WTC11 (cell line): ENCODE measurements at regions not wholly inside any gene's neighbourhood (a gene's known extent, or its start where the extent isn't known, plus 50 kb on each side); places are given as distances from the start of the nearest gene placed in this dataset.

ENCODE experiments used
- ATAC-seq: fragments of 200-7000 bp; cut with Tn5 transposase; 2 replicates; pipeline ENCODE4 v1.10.0; 2021; ENCODE audit warnings: mild to moderate bottlenecking, moderate library complexity
- CTCF ChIA-PET: fragments of 300-600 bp; sonication (Branson Sonifier 250); formaldehyde crosslinking; loops from one replicate; lab custom pipeline; 2021; ENCODE audit warnings: antibody characterized with exemption; lab: Charles Lee
- POLR2A ChIA-PET: fragments of 350-600 bp; sonication (Branson Sonifier 250); formaldehyde crosslinking; loops from one replicate; lab custom pipeline; 2021; ENCODE audit warnings: antibody characterized with exemption; lab: Charles Lee
- DNase-seq: peaks from one replicate; pipeline ENCODE4 v3.0.0; 2021; ENCODE audit warnings: low spot score
- H3K27ac Mint-ChIP-seq: 2 replicates; pipeline ENCODE4 v1.8.0; 2021; ENCODE audit warnings: mixed read lengths
- H3K27me3 Mint-ChIP-seq: 2 replicates; pipeline ENCODE4 v1.8.0; 2021; ENCODE audit warnings: low read depth, mild to moderate bottlenecking, moderate library complexity, mixed read lengths
- H3K36me3 Mint-ChIP-seq: 2 replicates; pipeline ENCODE4 v1.8.0; 2021; ENCODE audit warnings: mixed read lengths
- H3K4me1 Mint-ChIP-seq: 2 replicates; pipeline ENCODE4 v1.8.0; 2022; ENCODE audit warnings: mixed read lengths
- H3K4me3 Mint-ChIP-seq: 2 replicates; pipeline ENCODE4 v1.8.0; 2021; ENCODE audit warnings: mild to moderate bottlenecking, moderate library complexity, mixed read lengths
- H3K9me3 Mint-ChIP-seq: 2 replicates; pipeline ENCODE4 v1.8.0; 2021; ENCODE audit warnings: mixed read lengths
- ARID4B ChIP-seq: sonication (generic); formaldehyde crosslinking; IDR thresholded peaks from 2 replicates; pipeline ENCODE4 v1.8.0; 2023; ENCODE audit warnings: missing genetic modification reagents, mild to moderate bottlenecking, borderline replicate concordance
- CREB1 ChIP-seq: sonication (generic); formaldehyde crosslinking; IDR thresholded peaks from 2 replicates; pipeline ENCODE4 v1.8.0; 2023; ENCODE audit warnings: mild to moderate bottlenecking, missing genetic modification reagents
- GABPB1 ChIP-seq: sonication (generic); formaldehyde crosslinking; IDR thresholded peaks from 2 replicates; pipeline ENCODE4 v1.8.1; 2023; ENCODE audit warnings: mild to moderate bottlenecking, missing genetic modification reagents
- JAZF1 ChIP-seq: fragments of 250-450 bp; sonication (Bioruptor Pico); IDR thresholded peaks from 2 replicates; pipeline ENCODE4 v1.9.0; 2021; ENCODE audit warnings: moderate library complexity, mild to moderate bottlenecking, inconsistent platforms
- JUN ChIP-seq: sonication (generic); formaldehyde crosslinking; IDR thresholded peaks from 2 replicates; pipeline ENCODE4 v1.8.0; 2023; ENCODE audit warnings: mild to moderate bottlenecking, missing genetic modification reagents
- MXD4 ChIP-seq: fragments of 250-450 bp; sonication (Bioruptor Pico); IDR thresholded peaks from 2 replicates; pipeline ENCODE4 v1.8.0; 2021; ENCODE audit warnings: mild to moderate bottlenecking, moderate library complexity, borderline replicate concordance
- MYBL2 ChIP-seq: sonication (generic); formaldehyde crosslinking; IDR thresholded peaks from 2 replicates; pipeline ENCODE4 v1.8.1; 2023; ENCODE audit warnings: mild to moderate bottlenecking, moderate library complexity, missing genetic modification reagents
- PRRX2 ChIP-seq: fragments of 250-450 bp; sonication (Bioruptor Pico); IDR thresholded peaks from 2 replicates; pipeline ENCODE4 v1.8.0; 2021; ENCODE audit warnings: mild to moderate bottlenecking
- RELA ChIP-seq: sonication (generic); formaldehyde crosslinking; IDR thresholded peaks from 2 replicates; pipeline ENCODE4 v1.8.1; 2022; ENCODE audit warnings: missing genetic modification reagents, mild to moderate bottlenecking, borderline replicate concordance
- RORB ChIP-seq: fragments of 250-450 bp; sonication (Bioruptor Pico); IDR thresholded peaks from 2 replicates; pipeline ENCODE4 v1.9.0; 2021; ENCODE audit warnings: mild to moderate bottlenecking
- SP1 ChIP-seq: sonication (generic); formaldehyde crosslinking; conservative IDR thresholded peaks from 2 replicates; pipeline ENCODE4 v1.8.1; 2022; ENCODE audit warnings: missing genetic modification reagents
- TCF7 ChIP-seq: sonication (generic); formaldehyde crosslinking; IDR thresholded peaks from 2 replicates; pipeline ENCODE4 v1.8.0; 2022; ENCODE audit warnings: mild to moderate bottlenecking, low read depth, missing genetic modification reagents, moderate library complexity
- USF1 ChIP-seq: sonication (generic); formaldehyde crosslinking; IDR thresholded peaks from 2 replicates; pipeline ENCODE4 v1.8.0; 2022; ENCODE audit warnings: mild to moderate bottlenecking, missing genetic modification reagents
- TF ChIP-seq, protein P1 (sequence below): sonication (generic); formaldehyde crosslinking; IDR thresholded peaks from 2 replicates; pipeline ENCODE4 v1.8.1; 2022; ENCODE audit warnings: mild to moderate bottlenecking, missing genetic modification reagents, moderate library complexity, borderline replicate concordance
- TF ChIP-seq, protein P2 (sequence below): fragments of 250-450 bp; sonication (Bioruptor Pico); IDR thresholded peaks from 2 replicates; pipeline ENCODE4 v1.9.0; 2021; ENCODE audit warnings: mild to moderate bottlenecking
- TF ChIP-seq, protein P3 (sequence below): sonication (generic); formaldehyde crosslinking; IDR thresholded peaks from 2 replicates; pipeline ENCODE4 v1.8.1; 2023; ENCODE audit warnings: mild to moderate bottlenecking, missing genetic modification reagents, borderline replicate concordance

- no peak for TF ChIP-seq USF1 (CRISPR knock-in tag)
Measured at GRCh38 chr1:189007824-189008223, 1469.8 kb downstream of the BRINP3 start (continued).

DNA sequence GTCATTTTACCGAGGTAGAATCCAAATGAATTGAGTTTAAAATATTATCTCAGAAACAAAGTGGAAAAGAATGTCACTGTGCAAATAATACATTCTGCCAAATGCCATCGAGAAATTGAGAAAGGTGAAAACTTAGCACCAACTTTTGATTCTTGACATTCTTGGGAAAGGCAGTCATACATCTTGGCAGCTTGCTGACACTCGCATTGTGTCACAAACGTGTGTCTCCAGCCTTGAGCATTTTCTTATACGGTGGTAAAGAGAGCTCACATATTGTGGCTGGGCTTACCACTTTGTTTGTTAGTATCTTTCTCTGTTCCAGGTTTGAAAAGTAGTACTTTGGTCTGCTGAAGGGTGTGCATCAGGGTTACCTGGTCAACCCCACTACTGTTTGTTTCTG, 1456.1 kb downstream of the BRINP3 start:
- ChIA-PET CTCF (no interaction called here), POLR2A (no interaction called here)
- Mint-ChIP-seq H3K27me3 (no peaks in the 10 kb centered on the region), H3K27ac (no peak overlapping the region), H3K4me3 (no peak overlapping the region), H3K4me1 (no peaks in the 10 kb centered on the region), H3K9me3 (no peaks in the 10 kb centered on the region), H3K36me3 (no peaks in the 10 kb centered on the region)
- TF ChIP-seq ARID4B (CRISPR knock-in tag) (no peak), RELA (no peak), JAZF1 (CRISPR knock-in tag) (no peak), SP1 (no peak), RORB (CRISPR knock-in tag) (no peak)
- TF ChIP-seq, protein P1, sequence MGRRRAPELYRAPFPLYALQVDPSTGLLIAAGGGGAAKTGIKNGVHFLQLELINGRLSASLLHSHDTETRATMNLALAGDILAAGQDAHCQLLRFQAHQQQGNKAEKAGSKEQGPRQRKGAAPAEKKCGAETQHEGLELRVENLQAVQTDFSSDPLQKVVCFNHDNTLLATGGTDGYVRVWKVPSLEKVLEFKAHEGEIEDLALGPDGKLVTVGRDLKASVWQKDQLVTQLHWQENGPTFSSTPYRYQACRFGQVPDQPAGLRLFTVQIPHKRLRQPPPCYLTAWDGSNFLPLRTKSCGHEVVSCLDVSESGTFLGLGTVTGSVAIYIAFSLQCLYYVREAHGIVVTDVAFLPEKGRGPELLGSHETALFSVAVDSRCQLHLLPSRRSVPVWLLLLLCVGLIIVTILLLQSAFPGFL (CRISPR knock-in tag): no peak
- DNase-seq: no peak
- no peak for ATAC-seq

DNA sequence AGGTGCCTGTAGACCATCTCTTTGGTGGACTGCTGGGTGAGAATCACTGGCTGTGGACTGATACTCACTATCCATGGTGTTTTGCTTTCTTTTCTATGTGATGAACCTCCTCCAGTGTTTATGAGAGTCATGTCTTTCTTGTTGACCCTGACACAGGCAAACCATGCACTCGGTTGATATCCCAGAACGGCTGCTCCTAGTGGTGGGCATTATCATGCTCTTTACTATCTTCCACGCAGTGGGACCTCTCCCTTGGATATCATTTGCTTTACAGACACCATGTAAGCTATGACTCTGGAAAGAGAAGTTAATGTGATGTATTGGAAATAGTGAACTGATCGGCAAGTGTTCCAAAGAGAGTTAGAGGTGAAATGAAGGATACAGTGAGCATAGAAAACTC, 1455.6 kb downstream of the BRINP3 start:
- no peaks in the 10 kb centered on the region for H3K9me3 Mint-ChIP-seq
- TF ChIP-seq CREB1: no peak
- TF ChIP-seq, protein P2, sequence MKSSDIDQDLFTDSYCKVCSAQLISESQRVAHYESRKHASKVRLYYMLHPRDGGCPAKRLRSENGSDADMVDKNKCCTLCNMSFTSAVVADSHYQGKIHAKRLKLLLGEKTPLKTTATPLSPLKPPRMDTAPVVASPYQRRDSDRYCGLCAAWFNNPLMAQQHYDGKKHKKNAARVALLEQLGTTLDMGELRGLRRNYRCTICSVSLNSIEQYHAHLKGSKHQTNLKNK: no peak
- TF ChIP-seq PRRX2 (CRISPR knock-in tag): no peak
- no peak for TF ChIP-seq MXD4 (CRISPR knock-in tag)
- TF ChIP-seq, protein P3, sequence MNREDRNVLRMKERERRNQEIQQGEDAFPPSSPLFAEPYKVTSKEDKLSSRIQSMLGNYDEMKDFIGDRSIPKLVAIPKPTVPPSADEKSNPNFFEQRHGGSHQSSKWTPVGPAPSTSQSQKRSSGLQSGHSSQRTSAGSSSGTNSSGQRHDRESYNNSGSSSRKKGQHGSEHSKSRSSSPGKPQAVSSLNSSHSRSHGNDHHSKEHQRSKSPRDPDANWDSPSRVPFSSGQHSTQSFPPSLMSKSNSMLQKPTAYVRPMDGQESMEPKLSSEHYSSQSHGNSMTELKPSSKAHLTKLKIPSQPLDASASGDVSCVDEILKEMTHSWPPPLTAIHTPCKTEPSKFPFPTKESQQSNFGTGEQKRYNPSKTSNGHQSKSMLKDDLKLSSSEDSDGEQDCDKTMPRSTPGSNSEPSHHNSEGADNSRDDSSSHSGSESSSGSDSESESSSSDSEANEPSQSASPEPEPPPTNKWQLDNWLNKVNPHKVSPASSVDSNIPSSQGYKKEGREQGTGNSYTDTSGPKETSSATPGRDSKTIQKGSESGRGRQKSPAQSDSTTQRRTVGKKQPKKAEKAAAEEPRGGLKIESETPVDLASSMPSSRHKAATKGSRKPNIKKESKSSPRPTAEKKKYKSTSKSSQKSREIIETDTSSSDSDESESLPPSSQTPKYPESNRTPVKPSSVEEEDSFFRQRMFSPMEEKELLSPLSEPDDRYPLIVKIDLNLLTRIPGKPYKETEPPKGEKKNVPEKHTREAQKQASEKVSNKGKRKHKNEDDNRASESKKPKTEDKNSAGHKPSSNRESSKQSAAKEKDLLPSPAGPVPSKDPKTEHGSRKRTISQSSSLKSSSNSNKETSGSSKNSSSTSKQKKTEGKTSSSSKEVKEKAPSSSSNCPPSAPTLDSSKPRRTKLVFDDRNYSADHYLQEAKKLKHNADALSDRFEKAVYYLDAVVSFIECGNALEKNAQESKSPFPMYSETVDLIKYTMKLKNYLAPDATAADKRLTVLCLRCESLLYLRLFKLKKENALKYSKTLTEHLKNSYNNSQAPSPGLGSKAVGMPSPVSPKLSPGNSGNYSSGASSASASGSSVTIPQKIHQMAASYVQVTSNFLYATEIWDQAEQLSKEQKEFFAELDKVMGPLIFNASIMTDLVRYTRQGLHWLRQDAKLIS (CRISPR knock-in tag): no peak
- no peak for TF ChIP-seq GABPB1 (CRISPR knock-in tag)
- TF ChIP-seq RELA: no peak
- TF ChIP-seq JUN (CRISPR knock-in tag): no peak
- TF ChIP-seq MYBL2 (CRISPR knock-in tag): no peak
- TF ChIP-seq TCF7: no peak
- no peak for TF ChIP-seq RORB (CRISPR knock-in tag)
- no peak overlapping the region for H3K4me3 Mint-ChIP-seq
- ATAC-seq: no peak; the same call in 1 of the 2 replicates
- ChIA-PET POLR2A (no interaction called here), CTCF (no interaction called here)
- no peaks in the 10 kb centered on the region for H3K36me3 Mint-ChIP-seq
- H3K27me3 Mint-ChIP-seq: no peaks in the 10 kb centered on the region
- no peak overlapping the region for H3K27ac Mint-ChIP-seq
- H3K4me1 Mint-ChIP-seq: no peaks in the 10 kb centered on the region
- no peak for DNase-seq
